Activated T-cell treated with anti-CD3 and anti-CD28 coated beads, Interleukin-2, amount 50 U/mL, for 72 hours (primary cell): ENCODE measurements at regions not wholly inside any gene's neighbourhood (a gene's known extent, or its start where the extent isn't known, plus 50 kb on each side); places are given as distances from the start of the nearest gene placed in this dataset.
A peak's percentile ranks its signal among the peaks of the same experiment; 100 is the strongest.
"Not testable (repeated sequence)": the region's sequence is repeated elsewhere in the genome, so short reads cannot be mapped to it uniquely, and the experiment has no call there.

Source experiments
- ATAC-seq, 2 donors: fragments of 150-1000 bp; cut with Tn5 transposase; replicated peaks in 1 of 2; 2 replicates each; pipeline ENCODE4 v1.10.0; 2021; ENCODE audit warnings: moderate library complexity in 2 of 2, mild to moderate bottlenecking in 1 of 2
- DNase-seq, 2 donors: peaks; one replicate each; pipeline ENCODE4 v3.0.0; 2021 to 2022; ENCODE audit warnings: mixed read lengths in 1 of 2
- H3K27ac Mint-ChIP-seq: one replicate; pipeline ENCODE4 v1.8.0; 2022; ENCODE audit warnings: mild to moderate bottlenecking, moderate library complexity, mixed read lengths
- H3K27me3 Mint-ChIP-seq: one replicate; pipeline ENCODE4 v1.8.0; 2022; ENCODE audit warnings: low read depth, mixed read lengths
- H3K36me3 Mint-ChIP-seq, 2 donors: one replicate each; pipeline ENCODE4 v1.8.0; 2022; ENCODE audit warnings: mixed read lengths in 2 of 2, mild to moderate bottlenecking in 1 of 2; ENCODE audit not compliant: insufficient read depth in 2 of 2
- H3K4me1 Mint-ChIP-seq: one replicate; pipeline ENCODE4 v1.8.0; 2022; ENCODE audit warnings: low read depth, mixed read lengths
- H3K4me3 Mint-ChIP-seq, 2 donors: one replicate each; pipeline ENCODE4 v1.8.0; 2022; ENCODE audit warnings: mild to moderate bottlenecking in 2 of 2, mixed read lengths in 2 of 2, moderate library complexity in 2 of 2
- H3K9me3 Mint-ChIP-seq, 2 donors: one replicate each; pipeline ENCODE4 v1.8.0; 2022; ENCODE audit warnings: mixed read lengths in 2 of 2

DNA sequence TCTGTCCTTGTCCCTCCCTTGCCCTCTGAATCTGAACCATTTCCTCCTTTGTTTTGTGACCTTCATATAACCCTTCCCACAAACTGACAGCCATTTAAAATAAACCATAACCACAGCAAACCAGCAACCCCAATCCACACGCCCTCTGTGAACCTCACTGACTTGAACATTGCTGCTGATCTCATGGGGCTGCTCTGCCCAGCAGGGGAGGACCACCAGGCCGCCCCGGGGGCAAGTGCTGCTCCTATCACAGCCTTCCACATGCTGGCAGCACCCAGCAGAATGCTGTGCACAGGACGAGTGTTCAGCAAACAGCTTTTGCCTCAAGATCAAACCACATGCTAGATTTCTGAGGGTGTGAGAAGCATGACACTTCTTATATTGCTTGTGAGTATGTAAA is 73.9 kb upstream of the UXS1 start:
- Mint-ChIP-seq H3K36me3 (no peaks in the 10 kb centered on the region), H3K9me3 (no peaks in the 10 kb centered on the region), H3K27me3 (peaks cover 25% of the 10 kb centered on the region), H3K4me3 (no peak overlapping the region), H3K4me1 (peaks cover 15% of the 10 kb centered on the region), H3K27ac (no peak overlapping the region)
- ATAC-seq (peak in 1 of 2 donors; percentile 51), DNase-seq (peak in 1 of 2 donors; percentile 3)

DNA sequence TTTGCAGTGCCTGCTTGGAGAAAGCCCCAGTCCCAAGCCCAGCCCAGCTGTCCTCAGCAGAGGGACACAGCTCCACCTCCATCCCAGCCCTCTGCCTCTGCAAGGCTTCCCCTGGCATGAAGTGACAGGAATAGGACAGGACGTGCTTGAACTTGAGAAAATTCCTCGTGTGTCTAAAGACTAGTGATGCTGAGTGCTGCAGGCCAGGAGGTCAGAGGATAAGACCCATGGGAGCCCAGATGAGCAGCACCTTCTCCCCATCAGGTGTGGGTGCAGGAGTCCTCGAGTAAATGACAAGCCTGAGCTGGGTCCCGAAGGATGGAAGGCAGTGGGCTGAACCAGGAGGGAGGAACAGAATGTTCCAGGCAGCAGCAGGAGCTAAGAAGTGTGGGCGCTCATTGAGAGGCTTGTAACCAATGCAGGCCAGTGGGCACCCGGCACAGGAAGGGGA is 67.8 kb upstream of the UXS1 start:
- Mint-ChIP-seq H3K9me3 (no peaks in the 10 kb centered on the region), H3K36me3 (no peaks in the 10 kb centered on the region), H3K27me3 (peaks cover 5% of the 10 kb centered on the region), H3K4me1 (no peaks in the 10 kb centered on the region), H3K27ac (no peak overlapping the region), H3K4me3 (peak overlapping the region in 1 of 2 donors; percentile 25)
- ATAC-seq, result no peak
- DNase-seq, result no peak

DNA sequence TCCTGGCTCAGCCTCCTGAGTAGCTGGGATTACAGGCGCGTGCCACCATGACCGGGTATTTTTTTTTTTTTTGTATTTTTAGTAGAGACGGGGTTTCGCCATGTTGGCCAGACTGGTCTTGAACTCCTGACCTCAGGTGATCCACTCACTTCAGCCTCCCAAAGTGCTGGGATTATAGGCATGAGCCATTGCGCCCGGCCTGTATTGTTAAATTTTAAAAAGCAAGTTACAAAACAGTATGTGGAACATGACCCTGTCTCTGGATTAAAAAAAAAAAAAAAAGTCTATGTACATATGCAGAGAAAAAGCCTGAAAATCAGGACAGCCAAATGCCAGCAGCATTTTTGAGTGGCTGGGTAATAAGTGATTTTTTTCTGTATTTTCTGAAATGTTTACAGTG is 64.8 kb upstream of the UXS1 start:
- H3K36me3 Mint-ChIP-seq, H3K4me3 Mint-ChIP-seq, DNase-seq, H3K4me1 Mint-ChIP-seq, ATAC-seq, H3K27ac Mint-ChIP-seq, H3K27me3 Mint-ChIP-seq, H3K9me3 Mint-ChIP-seq: not testable (repeated sequence)

GRCh38 chr2:106257830-106258229 is 63.7 kb upstream of the UXS1 start:
- DNase-seq (no peak), ATAC-seq (no peak)
- no peaks in the 10 kb centered on the region for H3K4me1 Mint-ChIP-seq
- no peaks in the 10 kb centered on the region for H3K36me3 Mint-ChIP-seq
- H3K9me3 Mint-ChIP-seq, result no peaks in the 10 kb centered on the region
- peaks cover 5% of the 10 kb centered on the region for H3K27me3 Mint-ChIP-seq
- H3K4me3 Mint-ChIP-seq, result no peak overlapping the region
- H3K27ac Mint-ChIP-seq, result no peak overlapping the region

DNA sequence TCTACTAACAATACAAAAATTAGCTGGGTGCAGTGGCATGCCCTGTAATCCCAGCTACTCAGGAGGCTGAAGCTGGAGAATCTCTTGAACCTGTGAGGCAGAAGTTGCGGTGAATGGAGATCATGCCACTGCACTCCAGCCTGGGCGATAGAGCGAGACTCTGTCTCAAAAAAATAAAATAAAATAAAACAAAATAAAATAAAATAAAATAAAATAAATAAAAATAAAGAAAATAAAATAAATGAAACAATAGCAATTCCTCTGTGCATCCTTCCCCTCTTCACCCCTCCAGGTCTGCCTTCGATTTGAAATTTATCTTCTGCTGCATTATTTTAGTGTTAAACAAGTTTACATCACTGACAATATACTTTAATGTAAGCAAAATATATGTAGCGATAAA is 63.0 kb upstream of the UXS1 start:
- no peak overlapping the region for H3K4me3 Mint-ChIP-seq
- no peak overlapping the region for H3K27ac Mint-ChIP-seq
- no peaks in the 10 kb centered on the region for H3K9me3 Mint-ChIP-seq
- H3K36me3 Mint-ChIP-seq, result no peaks in the 10 kb centered on the region
- no peak for ATAC-seq
- peaks cover 5% of the 10 kb centered on the region for H3K27me3 Mint-ChIP-seq
- H3K4me1 Mint-ChIP-seq, result no peaks in the 10 kb centered on the region
- no peak for DNase-seq

- ATAC-seq, H3K9me3 Mint-ChIP-seq, H3K36me3 Mint-ChIP-seq, H3K4me1 Mint-ChIP-seq, DNase-seq, H3K27me3 Mint-ChIP-seq: not testable (repeated sequence)
- Mint-ChIP-seq H3K27ac (peak overlapping the region; percentile 46), H3K4me3 (peak overlapping the region in 1 of 2 donors; percentile 54)
Measured at GRCh38 chr2:106249157-106249828, 55.2 kb upstream of the UXS1 start.

DNA sequence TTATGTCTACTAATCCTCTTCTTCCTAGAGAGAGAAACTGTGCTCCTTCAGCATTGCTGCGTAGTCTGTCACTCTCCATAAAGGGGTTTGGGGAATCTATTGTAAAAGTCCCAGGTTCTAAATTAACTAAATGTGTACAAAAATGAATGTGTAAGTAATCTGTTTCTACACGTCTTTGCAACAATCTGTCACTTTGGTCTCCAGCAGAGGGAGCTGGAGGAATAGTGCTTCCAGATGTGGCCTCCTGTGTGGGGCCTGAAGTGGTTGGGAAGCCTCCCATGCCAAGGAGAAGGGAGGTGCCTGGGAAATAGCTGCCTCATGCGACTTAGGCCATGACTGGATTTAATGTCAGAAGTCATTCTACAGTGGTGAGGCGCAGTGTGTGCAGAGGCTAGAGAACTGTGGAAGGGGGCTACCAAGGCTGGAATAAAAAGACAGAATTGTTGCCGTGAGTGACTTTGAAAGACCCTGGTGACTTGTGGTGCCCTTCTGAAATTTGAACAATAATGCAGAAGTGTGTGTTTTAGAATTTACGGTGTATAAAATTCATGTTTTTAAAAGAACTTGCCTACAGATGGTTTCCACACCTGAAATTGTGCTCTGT is 54.5 kb upstream of the UXS1 start:
- DNase-seq, H3K4me1 Mint-ChIP-seq, H3K4me3 Mint-ChIP-seq, H3K36me3 Mint-ChIP-seq, H3K9me3 Mint-ChIP-seq, H3K27me3 Mint-ChIP-seq, H3K27ac Mint-ChIP-seq: not testable (repeated sequence)
- ATAC-seq, result peak; percentile 29 to 39
